ENCODE measurements at regions not wholly inside any gene's neighbourhood (a gene's known extent, or its start where the extent isn't known, plus 50 kb on each side); places are given as distances from the start of the nearest gene placed in this dataset.

GRCh38 chr1:95924684-95925083 lies 690.7 kb downstream of the RWDD3 start:
- DNase-seq = no peak

DNA sequence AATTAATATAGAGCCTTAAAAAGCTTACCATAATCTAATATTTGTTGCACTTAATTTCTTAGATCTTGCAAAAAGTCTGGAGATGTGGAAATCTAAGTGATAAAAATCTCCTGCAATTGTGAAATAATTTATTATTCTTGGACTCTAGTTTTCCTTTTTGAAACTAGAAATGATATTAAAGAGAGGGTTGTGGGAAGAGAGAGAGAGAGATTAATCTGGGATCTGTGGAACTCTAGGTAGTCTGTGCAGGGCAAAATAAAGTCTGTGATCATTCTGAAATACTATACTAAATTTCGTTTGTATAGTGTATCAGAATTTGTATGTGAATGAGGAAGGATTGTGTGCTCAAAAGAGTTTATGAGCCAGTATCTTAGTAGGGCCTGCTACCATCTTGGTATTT lies 692.3 kb downstream of the RWDD3 start:
- no peak for DNase-seq

DNA sequence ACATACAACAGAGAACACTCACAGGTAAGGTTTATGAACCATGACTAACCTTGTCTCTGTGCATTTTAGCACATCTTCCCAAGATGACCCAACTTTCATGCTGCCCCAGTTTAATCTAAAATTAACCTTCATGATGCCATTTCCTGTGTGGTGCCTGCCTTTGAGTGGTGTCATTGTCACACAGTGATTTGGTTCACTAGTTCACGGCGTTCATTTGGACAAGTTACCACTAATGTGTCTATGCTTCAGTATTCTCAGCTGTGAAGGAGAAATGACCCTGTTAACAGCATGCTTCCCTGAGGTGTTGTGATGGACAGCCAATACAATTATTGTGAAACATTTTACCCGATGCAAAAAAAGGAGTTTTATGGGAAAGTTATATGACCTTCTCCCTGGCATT lies 693.1 kb downstream of the RWDD3 start:
- DNase-seq = no peak

- no peak for DNase-seq
Observed at GRCh38 chr1:95935719-95936118, 701.7 kb downstream of the RWDD3 start.

- no peak for DNase-seq
Observed at GRCh38 chr1:95941121-95941798, 707.2 kb downstream of the RWDD3 start.

DNA sequence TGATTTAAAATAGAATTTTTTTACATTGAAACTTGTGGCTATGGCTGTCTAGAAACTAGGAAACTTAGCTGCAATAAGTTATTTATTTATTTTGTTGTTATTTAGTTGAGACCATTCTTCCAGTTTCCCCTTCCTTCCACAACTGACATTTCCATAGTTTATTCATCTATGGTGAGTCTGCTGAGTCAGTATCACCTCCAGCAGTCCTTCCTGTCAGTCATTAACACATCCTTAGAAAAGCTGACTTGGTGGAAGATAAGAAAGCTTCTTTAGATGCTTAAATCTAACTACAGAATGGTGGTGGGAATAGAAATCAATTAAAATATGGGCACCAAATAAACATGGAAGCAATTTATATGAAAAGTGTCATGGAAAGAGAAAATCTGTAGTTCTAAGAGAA lies 714.0 kb downstream of the RWDD3 start:
- DNase-seq = no peak

GRCh38 chr1:95951371-95952102 lies 717.5 kb downstream of the RWDD3 start:
- DNase-seq = no peak

DNA sequence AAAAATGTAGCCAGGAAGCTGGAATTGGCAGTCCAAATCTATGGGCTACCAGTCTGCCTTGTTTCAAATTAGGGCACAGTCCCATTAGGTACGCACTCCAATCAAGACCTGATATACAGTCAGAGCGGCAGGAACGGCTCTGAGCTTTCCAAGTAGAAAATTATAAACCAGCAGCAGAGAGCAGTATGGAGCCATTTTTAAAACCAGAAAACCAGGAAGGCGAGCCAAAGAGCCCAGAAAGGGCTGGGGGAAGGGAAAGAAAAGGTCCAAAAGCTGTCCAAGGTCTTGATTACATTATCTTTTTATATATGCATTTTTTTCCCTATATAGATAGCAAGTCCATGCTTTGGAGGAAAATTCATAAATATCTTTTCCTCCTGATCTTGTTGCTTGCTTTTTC lies 719.0 kb downstream of the RWDD3 start:
- no peak for DNase-seq

- DNase-seq = no peak
Observed at GRCh38 chr1:95954585-95954984, 720.6 kb downstream of the RWDD3 start.

DNA sequence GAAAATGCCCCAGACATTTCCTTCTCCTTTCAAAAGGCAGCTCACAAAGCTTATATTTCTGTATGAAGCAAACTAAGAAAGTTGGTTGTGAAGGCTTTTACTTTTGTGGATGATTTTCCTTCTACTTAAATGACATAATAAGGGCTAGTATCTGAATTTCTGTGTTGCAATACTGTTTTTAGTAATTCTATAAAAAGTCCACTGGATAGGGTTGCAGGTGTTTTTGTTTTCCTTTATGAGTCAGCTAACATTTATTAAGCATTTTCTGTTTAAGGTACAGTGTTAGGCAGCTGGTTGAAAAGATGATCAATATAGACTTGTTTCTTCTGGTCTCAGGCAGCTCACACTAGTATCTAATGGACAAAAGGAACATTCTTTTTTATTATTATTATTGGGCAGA lies 722.2 kb downstream of the RWDD3 start:
- DNase-seq = no peak

DNA sequence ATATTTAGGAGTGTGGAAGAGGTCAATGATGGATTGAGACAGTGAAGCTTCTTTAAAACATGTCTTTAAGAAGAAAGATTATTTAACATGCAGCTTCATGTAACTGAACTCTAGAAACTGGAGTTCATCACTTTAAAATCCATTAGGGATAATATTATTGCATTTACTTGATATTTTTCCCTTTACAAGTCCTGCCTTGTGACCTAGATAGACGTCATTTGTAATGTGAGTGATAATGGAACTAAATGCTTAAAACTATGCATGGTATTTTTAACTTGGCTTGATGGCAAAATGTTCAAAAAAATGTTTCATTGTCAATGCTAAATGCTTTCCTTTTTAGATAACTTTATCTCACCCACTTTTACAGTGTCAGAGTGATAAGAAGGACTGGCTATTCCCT lies 723.7 kb downstream of the RWDD3 start:
- DNase-seq = peak; percentile 23

GRCh38 chr1:95966866-95967265 lies 732.9 kb downstream of the RWDD3 start:
- DNase-seq = no peak

DNA sequence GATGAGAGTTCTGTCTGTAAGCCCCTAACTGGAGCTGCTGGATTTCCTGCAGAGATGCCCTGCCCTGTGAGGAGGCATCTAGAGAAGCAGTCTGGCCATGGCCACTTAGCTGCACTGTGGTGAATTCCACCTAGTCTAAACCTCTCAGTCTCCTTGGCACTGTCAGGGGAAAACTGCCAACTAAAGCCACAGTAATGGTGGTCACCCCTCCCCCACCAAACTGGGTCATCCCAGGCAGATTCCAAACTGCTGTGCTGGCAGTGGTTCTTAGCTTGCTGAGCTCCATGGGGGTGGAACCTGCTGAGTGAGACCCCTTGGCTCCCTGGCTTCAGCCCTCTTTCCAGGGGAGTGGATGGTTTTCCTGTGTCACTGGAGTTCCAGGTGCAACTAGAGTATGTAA lies 740.6 kb downstream of the RWDD3 start:
- DNase-seq = peak; percentile 76

DNA sequence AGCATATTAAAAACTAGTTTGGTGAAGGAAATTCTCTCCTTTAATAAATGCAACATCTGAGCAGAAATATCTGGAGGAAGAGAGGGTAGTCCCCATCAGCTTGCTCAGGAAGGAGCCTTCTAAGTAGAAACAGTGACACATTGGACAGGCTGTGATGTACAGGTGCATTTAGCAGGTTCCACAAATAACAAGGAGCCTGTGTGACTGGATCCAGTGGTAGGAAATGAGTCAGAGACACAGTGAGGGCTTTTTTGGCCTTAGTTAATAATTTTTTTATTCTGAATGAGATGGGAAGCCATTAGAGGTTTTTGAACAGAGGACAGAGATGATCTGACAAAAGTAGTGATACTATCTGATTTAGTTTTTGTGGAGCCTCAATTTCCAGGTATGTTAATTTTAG lies 738.9 kb upstream of the PTBP2 start:
- no peak for DNase-seq

DNA sequence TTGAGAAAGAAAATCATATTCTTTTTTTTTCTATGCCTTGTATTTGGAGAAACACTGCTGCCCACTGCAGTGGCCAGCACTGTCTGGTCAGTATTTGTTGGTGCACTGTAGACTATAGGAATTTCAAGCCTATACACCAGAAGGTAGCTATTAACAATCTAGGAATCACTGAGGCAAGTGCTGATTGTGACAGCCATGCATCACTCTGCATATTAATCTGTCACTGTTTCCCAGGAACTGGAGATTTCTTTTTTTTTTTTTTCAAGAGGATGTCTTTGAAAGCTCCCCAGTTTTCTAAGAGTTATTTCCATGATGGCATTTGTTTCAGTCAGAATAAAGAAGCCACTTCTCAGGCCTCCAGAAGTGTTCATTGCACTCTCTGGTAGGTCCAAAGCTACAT lies 737.8 kb upstream of the PTBP2 start:
- DNase-seq = no peak

DNA sequence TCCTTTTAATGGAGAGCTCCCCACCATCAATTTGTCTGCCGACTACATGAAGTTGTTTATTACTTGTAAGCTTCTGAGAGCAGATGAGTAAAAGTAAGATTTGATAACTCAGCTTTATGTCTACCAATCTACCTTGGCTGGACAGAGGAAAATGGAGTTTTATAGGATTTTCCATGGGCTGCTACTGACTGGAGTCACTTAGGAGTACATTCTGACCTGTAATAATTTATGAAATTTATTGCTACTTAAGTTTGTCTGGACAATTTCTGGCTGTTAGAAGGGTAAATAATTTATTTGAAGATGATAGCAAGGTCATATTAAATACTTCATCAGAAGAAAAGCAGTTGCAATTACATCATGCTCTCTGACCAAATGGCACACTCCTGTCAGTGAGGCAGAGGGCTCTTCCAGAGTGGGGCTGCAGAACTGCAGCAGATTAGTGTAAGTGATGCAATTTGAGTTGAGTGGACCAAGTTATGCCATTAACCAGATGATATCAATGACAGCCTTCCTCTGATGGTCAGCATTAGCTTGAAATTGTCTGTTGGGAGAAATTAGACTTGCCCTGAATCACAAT lies 736.7 kb upstream of the PTBP2 start:
- no peak for DNase-seq

GRCh38 chr1:95990033-95990432 lies 731.6 kb upstream of the PTBP2 start:
- DNase-seq = no peak

- DNase-seq = peak; percentile 7
Observed at GRCh38 chr1:95991787-95992520, 729.6 kb upstream of the PTBP2 start.

- no peak for DNase-seq
Observed at GRCh38 chr1:95994643-95995042, 726.9 kb upstream of the PTBP2 start.

- DNase-seq = no peak
Observed at GRCh38 chr1:96002201-96002600, 719.4 kb upstream of the PTBP2 start.

DNA sequence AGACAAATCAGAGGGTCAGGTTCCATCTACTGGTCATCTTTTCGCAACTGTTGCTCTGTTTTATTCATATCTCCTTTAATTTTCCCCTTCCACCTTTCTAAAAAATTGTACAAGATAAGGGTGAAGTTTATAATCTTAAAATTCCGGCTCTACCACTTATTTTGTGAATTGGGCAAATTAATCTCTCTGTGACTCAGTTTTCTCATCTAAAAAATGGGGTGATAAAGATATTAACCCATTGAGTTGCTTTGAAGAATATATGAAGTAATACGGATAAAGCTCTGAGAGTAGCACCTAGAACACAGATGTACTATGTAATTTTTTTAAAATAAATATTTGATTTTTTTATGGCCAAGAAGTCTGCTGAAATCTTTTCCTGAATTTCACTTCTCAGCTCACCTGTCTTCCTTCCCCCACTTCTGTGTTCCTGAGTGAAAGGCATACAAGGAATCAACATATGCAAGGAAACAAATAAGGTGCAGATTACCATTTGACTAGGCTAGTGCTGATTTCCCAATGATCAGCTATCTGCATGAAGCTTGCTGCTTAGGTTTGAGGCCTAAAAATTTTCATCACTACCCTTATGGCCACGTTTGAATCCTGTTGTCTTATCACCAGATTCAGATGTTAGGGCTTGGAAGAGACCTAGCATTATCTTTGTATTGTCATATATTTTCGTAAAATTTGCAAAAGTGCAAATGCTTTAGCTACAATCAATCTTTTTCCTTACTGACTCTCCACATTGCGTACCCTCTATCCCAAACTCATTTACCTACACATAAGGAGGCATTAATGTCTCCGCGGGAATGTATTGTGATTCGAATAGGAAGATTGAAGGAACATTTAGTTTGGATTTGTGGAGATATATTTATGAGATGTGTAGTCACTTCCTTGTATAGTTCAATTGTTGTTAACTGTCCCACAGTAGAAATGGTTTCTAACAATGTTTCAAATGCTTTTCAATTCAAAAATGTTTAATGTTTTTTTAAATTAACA lies 718.3 kb upstream of the PTBP2 start:
- DNase-seq = no peak

GRCh38 chr1:96009831-96010434 lies 711.7 kb upstream of the PTBP2 start:
- DNase-seq = no peak
